BE2C (cell line): ENCODE measurements at regions not wholly inside any gene's neighbourhood (a gene's known extent, or its start where the extent isn't known, plus 50 kb on each side); places are given as distances from the start of the nearest gene placed in this dataset.

Experiments used
- DNase-seq: peaks from one replicate; pipeline ENCODE4 v3.0.0-alpha.2; 2020
- H3K27me3 ChIP-seq: fragments of 250-450 bp; sonication (Bioruptor Pico); 2 replicates; pipeline ENCODE4 v1.5.1; 2020; ENCODE audit warnings: mild to moderate bottlenecking
- H3K36me3 ChIP-seq: fragments of 250-450 bp; sonication (Bioruptor Pico); 2 replicates; pipeline ENCODE4 v1.5.1; 2020; ENCODE audit warnings: mild to moderate bottlenecking
- H3K4me1 ChIP-seq: fragments of 250-450 bp; sonication (Bioruptor Pico); 2 replicates; pipeline ENCODE4 v1.5.1; 2020
- H3K4me3 ChIP-seq: 2 replicates; pipeline ENCODE4 v1.5.1; 2011; ENCODE audit warnings: low read depth, low read length
- H3K9me3 ChIP-seq: fragments of 250-450 bp; sonication (Bioruptor Pico); 2 replicates; pipeline ENCODE4 v1.5.1; 2020
- TF ChIP-seq, protein P1 (sequence below): IDR thresholded peaks from 2 replicates; pipeline ENCODE4 v1.5.1; 2012; ENCODE audit warnings: mild to moderate bottlenecking, low read depth, low read length

GRCh38 chr5:67315082-67315989, 118.7 kb upstream of the CD180 start:
- no peak for DNase-seq

GRCh38 chr5:67311701-67312100, 115.1 kb upstream of the CD180 start:
- Histone ChIP-seq H3K4me1 (no peaks in the 10 kb centered on the region), H3K27me3 (no peaks in the 10 kb centered on the region), H3K9me3 (no peaks in the 10 kb centered on the region), H3K4me3 (no peak overlapping the region), H3K36me3 (no peaks in the 10 kb centered on the region)
- TF ChIP-seq, protein P1, sequence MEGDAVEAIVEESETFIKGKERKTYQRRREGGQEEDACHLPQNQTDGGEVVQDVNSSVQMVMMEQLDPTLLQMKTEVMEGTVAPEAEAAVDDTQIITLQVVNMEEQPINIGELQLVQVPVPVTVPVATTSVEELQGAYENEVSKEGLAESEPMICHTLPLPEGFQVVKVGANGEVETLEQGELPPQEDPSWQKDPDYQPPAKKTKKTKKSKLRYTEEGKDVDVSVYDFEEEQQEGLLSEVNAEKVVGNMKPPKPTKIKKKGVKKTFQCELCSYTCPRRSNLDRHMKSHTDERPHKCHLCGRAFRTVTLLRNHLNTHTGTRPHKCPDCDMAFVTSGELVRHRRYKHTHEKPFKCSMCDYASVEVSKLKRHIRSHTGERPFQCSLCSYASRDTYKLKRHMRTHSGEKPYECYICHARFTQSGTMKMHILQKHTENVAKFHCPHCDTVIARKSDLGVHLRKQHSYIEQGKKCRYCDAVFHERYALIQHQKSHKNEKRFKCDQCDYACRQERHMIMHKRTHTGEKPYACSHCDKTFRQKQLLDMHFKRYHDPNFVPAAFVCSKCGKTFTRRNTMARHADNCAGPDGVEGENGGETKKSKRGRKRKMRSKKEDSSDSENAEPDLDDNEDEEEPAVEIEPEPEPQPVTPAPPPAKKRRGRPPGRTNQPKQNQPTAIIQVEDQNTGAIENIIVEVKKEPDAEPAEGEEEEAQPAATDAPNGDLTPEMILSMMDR, result no peak
- DNase-seq, result no peak

More at GRCh38 chr5:67315082-67315989, 118.7 kb upstream of the CD180 start:
- Histone ChIP-seq H3K4me1 (no peaks in the 10 kb centered on the region), H3K27me3 (no peaks in the 10 kb centered on the region), H3K9me3 (no peaks in the 10 kb centered on the region), H3K4me3 (no peak overlapping the region), H3K36me3 (no peaks in the 10 kb centered on the region)
- TF ChIP-seq, protein P1, result no peak

GRCh38 chr5:67311208-67311607, 114.6 kb upstream of the CD180 start:
- no peak overlapping the region for H3K4me3 ChIP-seq
- no peaks in the 10 kb centered on the region for H3K4me1 ChIP-seq
- H3K9me3 ChIP-seq, result no peaks in the 10 kb centered on the region
- H3K27me3 ChIP-seq, result no peaks in the 10 kb centered on the region
- TF ChIP-seq, protein P1, result no peak
- H3K36me3 ChIP-seq, result no peaks in the 10 kb centered on the region
- no peak for DNase-seq

DNA sequence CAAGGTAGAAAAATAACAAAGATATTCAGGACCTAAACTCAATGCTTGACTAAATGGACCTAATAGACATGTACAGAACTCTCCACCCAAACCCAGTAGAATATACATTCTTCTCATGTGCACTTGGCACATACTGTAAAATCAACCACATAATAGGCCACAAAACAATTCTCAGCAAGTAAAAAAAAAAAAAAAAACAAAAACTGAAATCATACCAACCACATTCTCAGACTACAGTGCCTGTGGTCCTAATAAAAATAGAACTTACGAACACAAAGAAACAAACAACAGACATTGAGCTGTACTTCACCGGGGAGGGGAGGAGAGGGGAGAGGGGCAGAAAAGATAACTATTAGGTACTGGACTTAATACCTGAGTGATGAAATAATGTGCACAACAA, 114.1 kb upstream of the CD180 start:
- DNase-seq, result no peak
- TF ChIP-seq, protein P1, result no peak
- Histone ChIP-seq H3K27me3 (no peaks in the 10 kb centered on the region), H3K36me3 (no peaks in the 10 kb centered on the region), H3K4me3 (no peak overlapping the region), H3K9me3 (no peaks in the 10 kb centered on the region), H3K4me1 (no peaks in the 10 kb centered on the region)

DNA sequence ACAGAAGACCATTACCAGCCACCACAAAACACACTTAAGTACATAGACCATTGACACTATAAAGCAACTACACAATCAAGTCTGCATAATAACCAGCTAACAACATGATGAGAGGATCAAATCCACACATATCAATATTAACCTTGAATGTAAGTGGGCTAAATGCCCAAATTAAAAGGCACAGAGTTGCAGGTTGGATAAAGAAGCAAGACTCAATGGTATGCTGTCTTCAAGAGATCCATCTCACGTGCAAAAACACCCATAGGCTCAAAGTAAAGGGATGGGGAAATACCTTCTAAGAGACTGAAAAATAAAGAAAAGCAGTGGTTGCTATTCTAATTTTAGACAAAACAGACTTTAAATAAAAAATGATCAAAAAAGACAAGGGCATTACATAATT, 113.6 kb upstream of the CD180 start:
- no peaks in the 10 kb centered on the region for H3K36me3 ChIP-seq
- TF ChIP-seq, protein P1, result no peak
- H3K9me3 ChIP-seq, result no peaks in the 10 kb centered on the region
- H3K4me1 ChIP-seq, result no peaks in the 10 kb centered on the region
- H3K27me3 ChIP-seq, result no peaks in the 10 kb centered on the region
- H3K4me3 ChIP-seq, result no peak overlapping the region
- DNase-seq, result no peak

DNA sequence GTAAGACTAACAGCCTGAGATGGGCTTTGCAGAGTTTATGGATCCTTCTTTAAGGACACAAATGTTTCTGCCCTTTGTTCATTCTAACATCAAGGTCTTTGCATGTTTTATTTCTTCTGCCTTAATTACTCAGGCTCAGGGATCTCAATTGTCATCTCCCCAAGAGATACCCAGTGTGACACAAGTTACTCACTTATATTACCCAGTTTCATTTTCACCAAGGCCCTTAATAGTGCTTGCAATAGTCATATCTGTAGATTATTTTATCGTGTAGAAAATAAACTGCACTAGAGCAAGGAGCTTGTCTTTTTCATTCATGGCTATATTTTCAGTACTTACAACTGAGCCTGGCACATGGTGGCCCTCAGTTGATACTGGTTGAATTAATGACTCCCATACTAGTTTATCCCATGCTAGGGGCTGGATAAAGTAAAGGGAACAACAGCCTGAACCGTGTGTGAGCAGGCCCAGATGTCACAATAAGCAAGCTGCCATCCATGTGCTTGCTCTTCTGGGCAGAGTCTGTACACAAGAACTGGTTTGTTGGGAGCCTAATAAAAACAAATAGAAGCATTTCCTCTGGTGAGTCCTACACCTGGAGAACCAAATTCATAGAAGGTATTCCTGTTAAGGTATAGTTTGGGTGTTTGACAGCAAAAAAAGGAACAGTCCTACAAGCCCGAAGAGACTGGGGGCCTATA, 112.5 kb upstream of the CD180 start:
- Histone ChIP-seq H3K4me1 (no peaks in the 10 kb centered on the region), H3K9me3 (no peaks in the 10 kb centered on the region), H3K36me3 (no peaks in the 10 kb centered on the region), H3K4me3 (no peak overlapping the region), H3K27me3 (no peaks in the 10 kb centered on the region)
- no peak for DNase-seq
- TF ChIP-seq, protein P1, result no peak
